GM18868 (cell line): ENCODE measurements at regions not wholly inside any gene's neighbourhood (a gene's known extent, or its start where the extent isn't known, plus 50 kb on each side); places are given as distances from the start of the nearest gene placed in this dataset.
"Not testable (repeated sequence)": the region's sequence is repeated elsewhere in the genome, so short reads cannot be mapped to it uniquely, and the experiment has no call there.

Experiments
- ATAC-seq: cut with Tn5 transposase; IDR thresholded peaks from one replicate; pipeline ENCODE4 v1.9.1; 2021; ENCODE audit warnings: mild to moderate bottlenecking, moderate library complexity; ENCODE audit not compliant: unreplicated experiment

GRCh38 chr17:70426752-70427151 is 257.4 kb downstream of the KCNJ2 start:
- no peak for ATAC-seq

- no peak for ATAC-seq
Measured at GRCh38 chr17:70434536-70435490, 265.5 kb downstream of the KCNJ2 start.

DNA sequence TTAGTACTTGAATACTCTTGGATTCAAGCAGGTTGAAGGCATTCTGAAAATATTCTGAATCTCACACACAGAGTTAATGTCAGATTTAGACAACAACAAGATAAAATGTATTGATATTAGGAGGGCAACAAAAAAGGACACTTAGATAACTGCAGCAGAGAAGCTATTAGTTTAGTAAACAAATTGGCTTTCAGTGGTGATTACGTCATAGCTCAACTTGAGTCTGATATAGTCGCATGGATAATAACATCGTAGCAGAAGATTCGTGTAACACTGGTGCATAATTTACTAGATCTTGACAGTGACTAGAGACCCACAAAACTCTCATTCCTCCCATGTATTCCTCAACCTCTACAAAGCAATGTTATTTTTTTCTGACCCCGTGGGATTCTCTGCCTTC is 268.3 kb downstream of the KCNJ2 start:
- ATAC-seq = no peak

DNA sequence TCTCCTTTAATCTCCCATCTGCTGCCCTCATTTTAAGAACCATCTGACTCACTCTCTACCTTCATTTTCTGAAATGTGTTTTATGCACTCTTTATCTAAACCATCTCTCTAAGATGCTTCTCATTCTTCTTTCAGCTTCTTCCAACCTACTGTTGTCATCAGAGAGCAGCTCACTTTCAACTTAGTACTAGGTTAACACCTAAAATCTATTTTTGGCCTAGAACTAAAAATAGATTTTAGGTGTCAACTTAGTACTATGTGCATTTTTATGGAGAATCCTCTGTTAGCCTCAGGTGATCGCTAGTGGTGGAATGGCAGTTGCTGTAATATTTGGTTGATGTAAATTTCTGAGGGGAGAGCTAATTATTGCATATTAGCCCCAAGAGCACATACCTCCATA is 277.1 kb downstream of the KCNJ2 start:
- ATAC-seq = no peak

GRCh38 chr17:70447588-70447987 is 278.3 kb downstream of the KCNJ2 start:
- ATAC-seq = no peak

- ATAC-seq = not testable (repeated sequence)
Measured at GRCh38 chr17:70453075-70453474, 283.7 kb downstream of the KCNJ2 start.

GRCh38 chr17:70454377-70454776 is 285.0 kb downstream of the KCNJ2 start:
- ATAC-seq = no peak

- no peak for ATAC-seq
Measured at GRCh38 chr17:70454908-70455307, 285.6 kb downstream of the KCNJ2 start.

DNA sequence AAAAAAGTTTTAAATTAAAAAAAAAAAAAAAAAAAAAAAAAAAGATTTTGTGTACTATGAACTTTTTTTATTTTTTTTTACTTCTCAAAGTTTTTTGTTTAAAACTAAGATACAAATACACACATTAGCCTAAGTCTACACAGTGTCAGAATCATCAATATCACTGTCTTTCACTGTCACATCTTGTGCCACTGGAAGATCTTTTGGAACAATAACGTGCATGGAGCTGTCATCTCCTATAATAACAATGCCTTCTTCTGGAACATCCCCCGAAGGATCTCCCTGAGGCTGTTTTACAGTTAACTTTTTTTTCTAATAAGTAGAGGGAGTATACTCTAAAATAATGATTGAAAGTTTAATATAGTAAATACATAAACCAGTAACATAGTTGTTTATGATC is 295.7 kb downstream of the KCNJ2 start:
- ATAC-seq = no peak

GRCh38 chr17:70468661-70469060 is 299.3 kb downstream of the KCNJ2 start:
- ATAC-seq = no peak

GRCh38 chr17:70473049-70473448 is 303.7 kb downstream of the KCNJ2 start:
- ATAC-seq = no peak

- no peak for ATAC-seq
Measured at GRCh38 chr17:70476368-70476767, 307.0 kb downstream of the KCNJ2 start.

GRCh38 chr17:70478902-70479301 is 309.6 kb downstream of the KCNJ2 start:
- no peak for ATAC-seq

GRCh38 chr17:70479779-70480178 is 310.4 kb downstream of the KCNJ2 start:
- no peak for ATAC-seq

DNA sequence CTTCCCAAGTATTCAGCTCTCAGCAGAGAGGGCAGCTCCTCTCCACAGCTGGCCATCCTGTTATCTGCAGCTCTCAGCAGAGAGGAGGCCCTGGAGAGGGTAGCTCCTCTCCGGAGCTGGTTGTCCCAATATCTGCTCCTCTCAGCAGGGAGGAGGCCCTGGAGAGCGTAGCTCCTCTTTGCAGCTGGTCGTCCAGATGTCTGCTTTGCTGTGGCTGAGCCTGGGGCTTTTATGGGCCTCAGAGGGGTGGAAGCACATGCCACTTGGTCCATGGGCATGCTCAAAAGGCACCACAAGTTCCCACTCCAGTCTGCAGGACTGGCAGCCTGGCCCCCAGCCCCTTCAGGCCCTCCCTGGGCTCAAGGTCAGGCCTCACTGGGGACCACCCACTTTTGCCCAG is 314.3 kb downstream of the KCNJ2 start:
- ATAC-seq = no peak

DNA sequence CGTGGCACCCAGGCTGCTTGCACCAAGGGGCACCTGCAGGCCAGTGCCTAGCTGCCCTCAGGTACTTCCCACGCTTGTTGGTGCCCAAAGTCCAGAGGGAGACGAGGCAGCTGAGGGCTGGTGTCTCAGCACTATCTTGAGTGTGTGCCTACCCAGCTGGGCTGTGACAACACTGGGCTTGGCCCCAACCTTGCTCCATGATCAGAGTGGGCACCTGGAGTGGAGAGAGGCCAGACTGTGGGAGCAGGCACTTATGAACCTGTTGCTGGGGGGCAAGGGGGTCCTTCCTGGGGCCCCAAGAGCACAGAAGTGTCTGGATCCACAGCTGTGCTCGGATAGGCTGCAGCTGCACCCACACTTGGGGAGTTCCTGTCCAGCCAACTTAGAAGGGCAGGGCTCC is 314.7 kb downstream of the KCNJ2 start:
- ATAC-seq = no peak

DNA sequence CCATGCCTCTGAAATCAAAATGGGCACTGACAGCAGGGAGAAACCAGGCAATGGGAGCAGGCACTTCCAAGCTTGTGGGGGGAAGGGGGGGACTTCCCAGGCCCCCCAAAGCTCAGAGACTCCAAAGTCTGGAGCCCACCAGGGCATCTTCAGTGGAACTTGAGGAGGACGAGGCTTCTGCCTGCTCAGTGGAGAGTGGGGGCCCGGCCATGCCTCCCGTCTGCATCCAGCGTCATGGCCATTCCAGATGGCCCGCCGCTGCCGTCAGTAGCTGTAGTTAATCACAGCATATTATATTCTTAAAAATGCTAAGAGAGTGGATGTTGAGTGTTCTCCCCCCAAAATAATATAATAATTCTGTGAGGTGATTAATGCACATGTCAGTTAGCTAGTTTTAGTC is 315.2 kb downstream of the KCNJ2 start:
- no peak for ATAC-seq

DNA sequence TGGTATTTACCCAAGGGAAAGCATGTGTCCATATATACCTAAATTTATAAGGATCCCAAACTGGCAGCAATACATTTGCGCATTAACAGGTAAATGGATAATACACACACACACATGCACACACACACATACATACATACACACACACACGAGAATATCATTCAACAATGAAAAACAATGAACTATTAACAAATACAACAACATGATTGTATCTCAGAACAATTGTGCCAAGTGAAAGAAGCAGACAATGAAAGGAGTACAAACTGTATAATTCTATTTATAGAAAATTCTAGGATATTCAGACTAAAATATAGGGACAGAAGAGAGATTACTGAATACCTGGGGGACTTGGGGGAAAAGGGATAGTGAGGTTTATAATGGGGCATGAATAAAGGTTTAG is 323.0 kb downstream of the KCNJ2 start:
- no peak for ATAC-seq

DNA sequence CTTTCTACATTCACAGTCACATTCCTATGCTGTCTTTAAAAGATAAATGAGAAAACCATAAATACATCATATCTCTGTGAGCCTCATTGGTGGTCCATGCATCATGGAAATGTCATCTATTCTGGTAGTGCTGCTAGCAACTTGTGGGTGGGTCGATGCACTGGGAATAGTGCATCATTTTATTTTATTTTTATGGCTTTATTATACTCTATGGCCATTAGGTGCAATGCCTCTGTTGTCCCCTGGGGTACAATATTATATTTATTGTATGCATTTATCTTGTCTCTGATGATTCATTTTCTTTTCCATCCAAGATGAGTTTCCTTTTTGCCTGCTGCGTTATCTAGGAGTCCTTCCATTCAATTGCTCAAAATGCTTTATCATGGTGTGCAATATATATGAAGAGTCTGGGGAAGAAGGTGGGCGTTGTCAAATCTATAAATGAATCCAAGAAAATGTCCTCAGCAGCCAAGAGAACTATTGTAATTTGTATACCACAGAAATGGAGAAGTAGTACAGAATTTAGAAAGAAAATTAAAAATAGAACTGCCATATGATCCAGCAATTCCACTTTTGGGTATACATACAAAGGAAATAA is 324.0 kb downstream of the KCNJ2 start:
- ATAC-seq = no peak

GRCh38 chr17:70498631-70499030 is 329.3 kb downstream of the KCNJ2 start:
- no peak for ATAC-seq

- ATAC-seq = no peak
Measured at GRCh38 chr17:70499067-70499786, 329.9 kb downstream of the KCNJ2 start.

GRCh38 chr17:70503449-70503848 is 334.1 kb downstream of the KCNJ2 start:
- no peak for ATAC-seq
